IMR-90 (cell line): ENCODE measurements at regions not wholly inside any gene's neighbourhood (a gene's known extent, or its start where the extent isn't known, plus 50 kb on each side); places are given as distances from the start of the nearest gene placed in this dataset.

ENCODE experiments used
- ATAC-seq: fragments of 200-7000 bp; cut with Tn5 transposase; 2 replicates; pipeline ENCODE4 v1.9.1; 2020; ENCODE audit warnings: low read depth, mild to moderate bottlenecking, moderate library complexity
- BruUV-seq: library from RNA; stranded (reverse); fragments of 400-500 nt; replicated peaks from 2 replicates; lab custom pipeline; 2021; lab: Mats Ljungman, UMichigan
- CTCF ChIA-PET: fragments of 300-600 bp; formaldehyde crosslinking; extraction: SDS; loops from one replicate; lab custom pipeline; 2021; ENCODE audit warnings: antibody characterized with exemption; lab: Yijun Ruan, JAX
- POLR2A ChIA-PET: fragments of 300-600 bp; sonication (Branson Sonifier 250); formaldehyde crosslinking; loops from one replicate; lab custom pipeline; 2022; ENCODE audit warnings: antibody characterized with exemption; ENCODE audit not compliant: unreplicated experiment; lab: Charles Lee
- DNase-seq: peaks from one replicate; pipeline ENCODE4 v3.0.0; 2013
- H2AFZ ChIP-seq: replicated peaks from 2 replicates; pipeline ENCODE3; 2013; ENCODE audit warnings: low read length, mild to moderate bottlenecking; ENCODE audit not compliant: poor library complexity
- H2AK5ac ChIP-seq: 2 replicates; pipeline ENCODE4 v1.6.1; 2013; ENCODE audit warnings: low read depth, low read length, inconsistent platforms
- H2AK9ac ChIP-seq: replicated peaks from 2 replicates; pipeline ENCODE3; 2013; ENCODE audit warnings: mild to moderate bottlenecking, low read depth, low read length, moderate library complexity; ENCODE audit not compliant: poor library complexity
- H2BK120ac ChIP-seq: 2 replicates; pipeline ENCODE4 v1.6.1; 2013; ENCODE audit warnings: low read depth, low read length, inconsistent platforms
- H2BK15ac ChIP-seq: 3 replicates; pipeline ENCODE4 v1.6.1; 2013; ENCODE audit warnings: low read depth, low read length, inconsistent platforms
- H2BK20ac ChIP-seq: 2 replicates; pipeline ENCODE4 v1.6.1; 2013; ENCODE audit warnings: low read depth, mild to moderate bottlenecking, inconsistent platforms, low read length, moderate library complexity
- H2BK5ac ChIP-seq: 2 replicates; pipeline ENCODE4 v1.6.1; 2013; ENCODE audit warnings: mild to moderate bottlenecking, low read depth, low read length, inconsistent platforms; ENCODE audit not compliant: poor library complexity, severe bottlenecking
- H3K14ac ChIP-seq: replicated peaks from 2 replicates; pipeline ENCODE4 v1.6.1; 2013; ENCODE audit warnings: low read depth, low read length, inconsistent platforms
- H3K18ac ChIP-seq: 2 replicates; pipeline ENCODE4 v1.6.1; 2013; ENCODE audit warnings: low read depth, low read length, control low read depth
- H3K23ac ChIP-seq: 2 replicates; pipeline ENCODE4 v1.6.1; 2013; ENCODE audit warnings: low read depth, low read length, inconsistent platforms
- H3K27ac ChIP-seq: 2 replicates; pipeline ENCODE4 v1.5.1; 2013; ENCODE audit warnings: mild to moderate bottlenecking, control low read depth, low read length; ENCODE audit not compliant: insufficient read depth
- H3K27me3 ChIP-seq: 2 replicates; pipeline ENCODE4 v1.6.1; 2013; ENCODE audit warnings: low read length; ENCODE audit not compliant: control insufficient read depth, insufficient read depth
- H3K36me3 ChIP-seq: 2 replicates; pipeline ENCODE4 v1.6.1; 2013; ENCODE audit warnings: low read length, mixed read lengths; ENCODE audit not compliant: control insufficient read depth, insufficient read depth
- H3K4ac ChIP-seq: 2 replicates; pipeline ENCODE4 v1.6.1; 2013; ENCODE audit warnings: low read depth, low read length, inconsistent platforms
- H3K4me1 ChIP-seq: 2 replicates; pipeline ENCODE4 v1.6.1; 2013; ENCODE audit warnings: low read length, mixed read lengths; ENCODE audit not compliant: control insufficient read depth, insufficient read depth
- H3K4me2 ChIP-seq: 2 replicates; pipeline ENCODE4 v1.6.1; 2013; ENCODE audit warnings: low read depth, mild to moderate bottlenecking, control low read depth, low read length, moderate library complexity
- H3K4me3 ChIP-seq: 2 replicates; pipeline ENCODE4 v1.5.1; 2013; ENCODE audit warnings: low read depth, mild to moderate bottlenecking, control low read depth, low read length, moderate library complexity; ENCODE audit not compliant: insufficient read depth
- H3K56ac ChIP-seq: 2 replicates; pipeline ENCODE4 v1.6.1; 2013; ENCODE audit warnings: low read length, inconsistent platforms; ENCODE audit not compliant: insufficient read depth; ENCODE audit errors: extremely low read depth
- H3K79me1 ChIP-seq, 2 experiments: 2 replicates each; pipeline ENCODE4 v1.6.1; 2013; ENCODE audit warnings: low read length in 2 of 2, inconsistent platforms in 1 of 2, low read depth in 1 of 2
- H3K9ac ChIP-seq: 2 replicates; pipeline ENCODE4 v1.6.1; 2013; ENCODE audit warnings: low read depth, low read length, control low read depth
- H3K9me1 ChIP-seq: 2 replicates; pipeline ENCODE4 v1.6.1; 2013; ENCODE audit warnings: low read length, inconsistent platforms; ENCODE audit not compliant: insufficient read depth
- H3K9me3 ChIP-seq: 2 replicates; pipeline ENCODE4 v1.6.1; 2013; ENCODE audit warnings: low read length; ENCODE audit not compliant: control insufficient read depth, insufficient read depth
- H4K20me1 ChIP-seq: 2 replicates; pipeline ENCODE4 v1.6.1; 2013; ENCODE audit warnings: low read length, inconsistent platforms; ENCODE audit not compliant: insufficient read depth
- H4K5ac ChIP-seq: 2 replicates; pipeline ENCODE4 v1.6.1; 2013; ENCODE audit warnings: mild to moderate bottlenecking, low read depth, low read length, control low read depth
- H4K8ac ChIP-seq, 2 experiments: 2 replicates each; pipeline ENCODE4 v1.6.1; 2013; ENCODE audit warnings: low read depth in 2 of 2, low read length in 2 of 2, control low read depth in 1 of 2, inconsistent platforms in 1 of 2
- H4K91ac ChIP-seq: 2 replicates; pipeline ENCODE4 v1.6.1; 2013; ENCODE audit warnings: low read depth, low read length, inconsistent platforms; ENCODE audit not compliant: insufficient read depth
- CEBPB ChIP-seq: IDR thresholded peaks from 2 replicates; pipeline ENCODE4 v1.6.1; 2012; ENCODE audit warnings: low read depth, low read length, improper control_type of control experiment
- CHD1 ChIP-seq: IDR thresholded peaks from 2 replicates; pipeline ENCODE4 v1.6.1; 2012; ENCODE audit warnings: low read depth, low read length, improper control_type of control experiment
- CTCF ChIP-seq: conservative IDR thresholded peaks from 2 replicates; pipeline ENCODE4 v1.5.1; 2012; ENCODE audit warnings: mild to moderate bottlenecking, low read depth, low read length, improper control_type of control experiment
- FOS ChIP-seq: fragments of 150-350 bp; IDR thresholded peaks from 2 replicates; pipeline ENCODE4 v1.6.1; 2016; ENCODE audit warnings: low read depth, low read length
- MAFK ChIP-seq: IDR thresholded peaks from 2 replicates; pipeline ENCODE4 v1.6.1; 2012; ENCODE audit warnings: low read depth, low read length, improper control_type of control experiment
- MAZ ChIP-seq: IDR thresholded peaks from 2 replicates; pipeline ENCODE4 v1.6.1; 2012; ENCODE audit warnings: low read depth, mild to moderate bottlenecking, low read length, improper control_type of control experiment, moderate library complexity, borderline replicate concordance
- MXI1 ChIP-seq: IDR thresholded peaks from 2 replicates; pipeline ENCODE4 v1.6.1; 2012; ENCODE audit warnings: low read depth, mild to moderate bottlenecking, low read length, moderate library complexity, borderline replicate concordance
- NFE2L2 ChIP-seq: fragments of 150-350 bp; IDR thresholded peaks from 2 replicates; pipeline ENCODE4 v1.6.1; 2016; ENCODE audit warnings: low read depth, mild to moderate bottlenecking, low read length
- POLR2A ChIP-seq: IDR thresholded peaks from 2 replicates; pipeline ENCODE4 v1.6.1; 2012; ENCODE audit warnings: mild to moderate bottlenecking, low read depth, low read length
- RAD21 ChIP-seq: IDR thresholded peaks from 2 replicates; pipeline ENCODE4 v1.6.1; 2012; ENCODE audit warnings: low read length, improper control_type of control experiment
- RCOR1 ChIP-seq: IDR thresholded peaks from 2 replicates; pipeline ENCODE4 v1.6.1; 2012; ENCODE audit warnings: mild to moderate bottlenecking, low read length, improper control_type of control experiment; ENCODE audit not compliant: insufficient replicate concordance
- RFX5 ChIP-seq: IDR thresholded peaks from 2 replicates; pipeline ENCODE4 v1.8.0; 2012; ENCODE audit warnings: low read depth, mild to moderate bottlenecking, low read length, moderate library complexity
- SMC3 ChIP-seq: fragments of 150-350 bp; IDR thresholded peaks from 2 replicates; pipeline ENCODE4 v1.6.1; 2016; ENCODE audit warnings: low read depth, mild to moderate bottlenecking, antibody characterized with exemption, low read length, moderate library complexity
- WGBS, 2 experiments: methylation state at CpG; one replicate each; pipeline versions ENCODE4 v1.1.5 to v1.1.7; 2013; ENCODE audit warnings: missing lambda C conversion rate in 2 of 2; ENCODE audit not compliant: insufficient read length in 1 of 2; ENCODE audit errors: extremely low coverage in 2 of 2; 5-methylcytosine and 5-hydroxymethylcytosine counted together
- dilution Hi-C: fragments of 300-500 bp; cut with HindIII; formaldehyde crosslinking; loops from one replicate; pipeline ENCODE4 v1.14.3; 2018; ENCODE audit warnings: low sequenced_read_pairs; ENCODE audit not compliant: unreplicated experiment
- in situ Hi-C: fragments of 300-500 bp; cut with MboI; formaldehyde crosslinking; loops from 3 replicates; pipeline ENCODE4 v1.14.3; 2019; ENCODE audit warnings: low sequenced_read_pairs, inconsistent platforms, mixed read lengths
- intact Hi-C: fragments of 100-400 bp; cut with micrococcal nuclease; formaldehyde crosslinking; loops from 2 replicates; pipeline ENCODE4 v1.10.0; 2022
- TF ChIP-seq, protein P1 (sequence below): fragments of 150-350 bp; IDR thresholded peaks from 2 replicates; pipeline ENCODE4 v1.6.1; 2016; ENCODE audit warnings: low read depth, mild to moderate bottlenecking, low read length, moderate library complexity, borderline replicate concordance
- TF ChIP-seq, protein P2 (sequence below): fragments of 150-350 bp; IDR thresholded peaks from 2 replicates; pipeline ENCODE4 v1.6.1; 2017; ENCODE audit warnings: mild to moderate bottlenecking, antibody characterized with exemption, low read length, low read depth

- Histone ChIP-seq H4K91ac (peak overlapping the region; percentile 31; the same call in 1 of the 2 replicates), H3K56ac (no peak overlapping the region), H3K9ac (no peak overlapping the region), H2AK5ac (peak overlapping the region; percentile 85), H3K27me3 (no peaks in the 10 kb centered on the region), H3K36me3 (no peaks in the 10 kb centered on the region), H2BK20ac (peak overlapping the region; percentile 71; the same call in 1 of the 2 replicates), H3K4me1 (peaks cover 14% of the 10 kb centered on the region), H3K4ac (0 out of 2 replicates have a peak overlapping the region, but pooled peaks have one; percentile 51), H2BK5ac (no peak overlapping the region), H4K20me1 (no peaks in the 10 kb centered on the region), H3K27ac (no peak overlapping the region), H2AK9ac (peak overlapping the region; percentile 15), H4K8ac (peak overlapping the region in 1 of 2 experiments; percentile 45; a peak in 2 of 4 replicates), H3K18ac (peak overlapping the region; percentile 81; the same call in 1 of the 2 replicates), H3K4me3 (no peak overlapping the region), H2BK15ac (peak overlapping the region; percentile 94), H3K79me1 (no peaks in the 10 kb centered on the region), H3K4me2 (no peak overlapping the region), H3K14ac (peak overlapping the region; percentile 47; the same call in 1 of the 2 replicates), H3K9me1 (peaks cover 4% of the 10 kb centered on the region; the same call in 1 of the 2 replicates), H2AFZ (no peak overlapping the region), H3K9me3 (no peaks in the 10 kb centered on the region), H4K5ac (peak overlapping the region; percentile 73), H2BK120ac (peak overlapping the region; percentile 61), H3K23ac (no peak overlapping the region)
- WGBS, 2 experiments, result 84% methylated on average over 6 of the region's 9 CpGs; no CpG with 5 or more reads in 1 of the 2 experiments
- TF ChIP-seq, protein P1, sequence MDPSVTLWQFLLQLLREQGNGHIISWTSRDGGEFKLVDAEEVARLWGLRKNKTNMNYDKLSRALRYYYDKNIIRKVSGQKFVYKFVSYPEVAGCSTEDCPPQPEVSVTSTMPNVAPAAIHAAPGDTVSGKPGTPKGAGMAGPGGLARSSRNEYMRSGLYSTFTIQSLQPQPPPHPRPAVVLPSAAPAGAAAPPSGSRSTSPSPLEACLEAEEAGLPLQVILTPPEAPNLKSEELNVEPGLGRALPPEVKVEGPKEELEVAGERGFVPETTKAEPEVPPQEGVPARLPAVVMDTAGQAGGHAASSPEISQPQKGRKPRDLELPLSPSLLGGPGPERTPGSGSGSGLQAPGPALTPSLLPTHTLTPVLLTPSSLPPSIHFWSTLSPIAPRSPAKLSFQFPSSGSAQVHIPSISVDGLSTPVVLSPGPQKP, result no peak
- TF ChIP-seq CHD1, result no peak
- no peak for TF ChIP-seq MAFK
- TF ChIP-seq CEBPB, result no peak
- no peak for TF ChIP-seq RFX5
- TF ChIP-seq NFE2L2, result no peak
- no peak for TF ChIP-seq RAD21
- TF ChIP-seq MAZ, result no peak
- TF ChIP-seq RCOR1, result no peak
- no peak for TF ChIP-seq CTCF
- no peak for TF ChIP-seq FOS
- TF ChIP-seq, protein P2, sequence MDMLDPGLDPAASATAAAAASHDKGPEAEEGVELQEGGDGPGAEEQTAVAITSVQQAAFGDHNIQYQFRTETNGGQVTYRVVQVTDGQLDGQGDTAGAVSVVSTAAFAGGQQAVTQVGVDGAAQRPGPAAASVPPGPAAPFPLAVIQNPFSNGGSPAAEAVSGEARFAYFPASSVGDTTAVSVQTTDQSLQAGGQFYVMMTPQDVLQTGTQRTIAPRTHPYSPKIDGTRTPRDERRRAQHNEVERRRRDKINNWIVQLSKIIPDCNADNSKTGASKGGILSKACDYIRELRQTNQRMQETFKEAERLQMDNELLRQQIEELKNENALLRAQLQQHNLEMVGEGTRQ, result no peak
- TF ChIP-seq SMC3, result no peak
- TF ChIP-seq MXI1, result no peak
- TF ChIP-seq POLR2A, result no peak
- POLR2A ChIA-PET, result interaction anchor here (0.8 kb wide), 1 partner anchor 459 kb away, joined by 4 read pairs; the partner anchor contains the start of gene IGFBP5
- dilution Hi-C loops (loop anchor here (25.0 kb wide), 1 partner anchor 468 kb away; the partner anchor contains the start of gene IGFBP5), in situ Hi-C loops (loop anchor here (25.0 kb wide), 1 partner anchor 557 kb away; no protein-coding TSS in a partner anchor), intact Hi-C loops (no loop called here)
- BruUV-seq, result no TSS peak
- ATAC-seq (no peak), DNase-seq (no peak)
- CTCF ChIA-PET, result interaction anchor here (1.3 kb wide), 1 partner anchor 8 kb away, joined by 3 read pairs; no protein-coding TSS in a partner anchor
Observed at GRCh38 chr2:217154923-217155322, 295.1 kb upstream of the TNP1 start.
